Transverse colon (tissue), 4 donors: ENCODE measurements at regions not wholly inside any gene's neighbourhood (a gene's known extent, or its start where the extent isn't known, plus 50 kb on each side); places are given as distances from the start of the nearest gene placed in this dataset.

Experiments used
- POLR2A ChIP-seq: fragments of 450-650 bp; IDR thresholded peaks from one replicate; pipeline ENCODE4 v1.6.1; 2016; ENCODE audit warnings: antibody characterized with exemption, mild to moderate bottlenecking, moderate library complexity
- POLR2AphosphoS5 ChIP-seq, 3 donors: sonication (generic); formaldehyde crosslinking; IDR thresholded peaks; one replicate each; pipeline ENCODE4 v1.6.1; 2016; ENCODE audit warnings: antibody characterized with exemption in 3 of 3
- TF ChIP-seq, protein P1 (sequence below), 5 experiments: fragments of 200-600 bp in 3 of 5; fragments of 450-650 bp in 2 of 5; sonication (generic) in 3 of 5; IDR thresholded peaks; 1 replicate in 2 of 5; 2 replicates in 3 of 5; pipeline ENCODE4 v1.5.1; 2016 to 2017; ENCODE audit warnings: antibody characterized with exemption in 5 of 5, inconsistent platforms in 3 of 5, mild to moderate bottlenecking in 2 of 5, moderate library complexity in 1 of 5

GRCh38 chr1:105083611-105084010 is 1333.9 kb downstream of the AMY1C start:
- TF ChIP-seq, protein P1, sequence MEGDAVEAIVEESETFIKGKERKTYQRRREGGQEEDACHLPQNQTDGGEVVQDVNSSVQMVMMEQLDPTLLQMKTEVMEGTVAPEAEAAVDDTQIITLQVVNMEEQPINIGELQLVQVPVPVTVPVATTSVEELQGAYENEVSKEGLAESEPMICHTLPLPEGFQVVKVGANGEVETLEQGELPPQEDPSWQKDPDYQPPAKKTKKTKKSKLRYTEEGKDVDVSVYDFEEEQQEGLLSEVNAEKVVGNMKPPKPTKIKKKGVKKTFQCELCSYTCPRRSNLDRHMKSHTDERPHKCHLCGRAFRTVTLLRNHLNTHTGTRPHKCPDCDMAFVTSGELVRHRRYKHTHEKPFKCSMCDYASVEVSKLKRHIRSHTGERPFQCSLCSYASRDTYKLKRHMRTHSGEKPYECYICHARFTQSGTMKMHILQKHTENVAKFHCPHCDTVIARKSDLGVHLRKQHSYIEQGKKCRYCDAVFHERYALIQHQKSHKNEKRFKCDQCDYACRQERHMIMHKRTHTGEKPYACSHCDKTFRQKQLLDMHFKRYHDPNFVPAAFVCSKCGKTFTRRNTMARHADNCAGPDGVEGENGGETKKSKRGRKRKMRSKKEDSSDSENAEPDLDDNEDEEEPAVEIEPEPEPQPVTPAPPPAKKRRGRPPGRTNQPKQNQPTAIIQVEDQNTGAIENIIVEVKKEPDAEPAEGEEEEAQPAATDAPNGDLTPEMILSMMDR (IDR thresholded peaks at IDR 0.05) = no peak
- no peak for TF ChIP-seq POLR2AphosphoS5 (IDR thresholded peaks at IDR 0.05)
- TF ChIP-seq POLR2A = no peak
